ENCODE measurements at regions not wholly inside any gene's neighbourhood (a gene's known extent, or its start where the extent isn't known, plus 50 kb on each side); places are given as distances from the start of the nearest gene placed in this dataset.
"Not testable (repeated sequence)": the region's sequence is repeated elsewhere in the genome, so short reads cannot be mapped to it uniquely, and the experiment has no call there.

GRCh38 chr16:9343276-9343675 lies 251.8 kb downstream of the HAPSTR1 start:
- no peak for DNase-seq (ENCODE audit: low spot score)

GRCh38 chr16:9344508-9344907 lies 253.1 kb downstream of the HAPSTR1 start:
- no peak for DNase-seq (ENCODE audit: low spot score)

- no peak for DNase-seq (ENCODE audit: low spot score)
Observed at GRCh38 chr16:9345046-9345445, 253.6 kb downstream of the HAPSTR1 start.

- DNase-seq (ENCODE audit: low spot score) = no peak
Observed at GRCh38 chr16:9345880-9346279, 254.4 kb downstream of the HAPSTR1 start.

- DNase-seq (ENCODE audit: low spot score) = no peak
Observed at GRCh38 chr16:9348912-9349311, 257.5 kb downstream of the HAPSTR1 start.

- DNase-seq (ENCODE audit: low spot score) = not testable (repeated sequence)
Observed at GRCh38 chr16:9349373-9349960, 258.0 kb downstream of the HAPSTR1 start.

- DNase-seq (ENCODE audit: low spot score) = not testable (repeated sequence)
Observed at GRCh38 chr16:9350119-9350799, 258.8 kb downstream of the HAPSTR1 start.

GRCh38 chr16:9351440-9351839 lies 260.0 kb downstream of the HAPSTR1 start:
- DNase-seq (ENCODE audit: low spot score) = no peak

- no peak for DNase-seq (ENCODE audit: low spot score)
Observed at GRCh38 chr16:9351841-9352434, 260.5 kb downstream of the HAPSTR1 start.

GRCh38 chr16:9357829-9358228 lies 266.4 kb downstream of the HAPSTR1 start:
- DNase-seq (ENCODE audit: low spot score) = no peak

GRCh38 chr16:9360075-9360474 lies 268.6 kb downstream of the HAPSTR1 start:
- DNase-seq (ENCODE audit: low spot score) = no peak

GRCh38 chr16:9362050-9362449 lies 270.6 kb downstream of the HAPSTR1 start:
- no peak for DNase-seq (ENCODE audit: low spot score)

GRCh38 chr16:9362604-9363003 lies 271.2 kb downstream of the HAPSTR1 start:
- no peak for DNase-seq (ENCODE audit: low spot score)

GRCh38 chr16:9363520-9363919 lies 272.1 kb downstream of the HAPSTR1 start:
- DNase-seq (ENCODE audit: low spot score) = no peak

- DNase-seq (ENCODE audit: low spot score) = no peak
Observed at GRCh38 chr16:9364721-9365369, 273.4 kb downstream of the HAPSTR1 start.

- DNase-seq (ENCODE audit: low spot score) = no peak
Observed at GRCh38 chr16:9365370-9365728, 273.9 kb downstream of the HAPSTR1 start.

GRCh38 chr16:9366048-9366969 lies 274.9 kb downstream of the HAPSTR1 start:
- no peak for DNase-seq (ENCODE audit: low spot score)

GRCh38 chr16:9370061-9370491 lies 278.6 kb downstream of the HAPSTR1 start:
- no peak for DNase-seq (ENCODE audit: low spot score)

- DNase-seq (ENCODE audit: low spot score) = no peak
Observed at GRCh38 chr16:9371713-9372448, 280.4 kb downstream of the HAPSTR1 start.

GRCh38 chr16:9372934-9373890 lies 281.8 kb downstream of the HAPSTR1 start:
- DNase-seq (ENCODE audit: low spot score) = no peak

Data from hematopoietic multipotent progenitor cell treated with erythropoietin and hydrocortisone succinate and interleukin-3 and kit ligand, for 15 days (in vitro differentiated cells).